ENCODE measurements at regions not wholly inside any gene's neighbourhood (a gene's known extent, or its start where the extent isn't known, plus 50 kb on each side); places are given as distances from the start of the nearest gene placed in this dataset.

- H3K4me2 ChIP-seq (ENCODE audit: insufficient read depth, low read length) = no peak overlapping the region
- H3K27me3 ChIP-seq (ENCODE audit: control insufficient read depth in 2 of 2, insufficient read depth in 2 of 2, low read length in 2 of 2) = peaks cover 0 to 2% of the 10 kb centered on the region in 2 experiments
- DNase-seq (ENCODE audit: low read depth, low spot score) (no peak), FAIRE-seq (no peak)
- no peak overlapping the region for H3K27ac ChIP-seq (ENCODE audit: insufficient read depth, low read depth, low read length)
- H3K9me1 ChIP-seq (replicated peaks; ENCODE audit: control insufficient read depth, extremely low read depth, insufficient read depth, low read length) = no peaks in the 10 kb centered on the region
- H3K36me3 ChIP-seq (ENCODE audit: control insufficient read depth in 2 of 2, extremely low read depth in 1 of 2, insufficient read depth in 2 of 2, low read length in 2 of 2) = no peaks in the 10 kb centered on the region
- H2AFZ ChIP-seq (ENCODE audit: low read depth, low read length) = no peak overlapping the region
- CTCF ChIA-PET = interaction anchor here (1.2 to 1.5 kb wide), 2 partner anchors 21 to 124 kb away, joined by 3 read pairs; no protein-coding TSS in a partner anchor
- H3K9ac ChIP-seq (replicated peaks; ENCODE audit: extremely low read depth, insufficient read depth, low read length) = no peak overlapping the region
- no peaks in the 10 kb centered on the region for H4K20me1 ChIP-seq (replicated peaks; ENCODE audit: control insufficient read depth, extremely low read depth, insufficient read depth, low read length)
- H3K4me3 ChIP-seq (replicated peaks in 1 of 3; ENCODE audit: insufficient read depth in 1 of 3, low read depth in 1 of 3, low read length in 3 of 3) = no peak overlapping the region
- intact Hi-C loops (cut with micrococcal nuclease) (no loop called here), dilution Hi-C loops (cut with MboI; ENCODE audit: extremely low pct_ligation_motif_present, low sequenced_read_pairs) (no loop called here)
- no peaks in the 10 kb centered on the region for H3K9me3 ChIP-seq (replicated peaks; ENCODE audit: control insufficient read depth, insufficient read depth, low read length)
- BruUV-seq (replicated peaks) = no TSS peak
- no peaks in the 10 kb centered on the region for H3K79me2 ChIP-seq (ENCODE audit: control insufficient read depth, insufficient read depth, low read length)
- H3K4me1 ChIP-seq (ENCODE audit: control insufficient read depth, extremely low read depth, insufficient read depth, low read length) = no peaks in the 10 kb centered on the region
- POLR2A ChIA-PET = no interaction called here
- TF ChIP-seq FOS (IDR thresholded peaks at IDR 0.05; ENCODE audit: borderline replicate concordance, insufficient read depth, low read length) = no peak
- TF ChIP-seq CTCF (IDR thresholded peaks at IDR 0.05; ENCODE audit: extremely low read depth in 1 of 2, insufficient read depth in 1 of 2, low read depth in 1 of 2, low read length in 2 of 2) = no peak
Observed at GRCh38 chr9:36749461-36749860, 176.8 kb downstream of the MELK start.

GRCh38 chr9:36750630-36751029 lies 177.9 kb downstream of the MELK start:
- Histone ChIP-seq H2AFZ (ENCODE audit: low read depth, low read length) (no peak overlapping the region), H3K27me3 (ENCODE audit: control insufficient read depth in 2 of 2, insufficient read depth in 2 of 2, low read length in 2 of 2) (peaks cover 0 to 2% of the 10 kb centered on the region in 2 experiments), H3K4me3 (replicated peaks in 1 of 3; ENCODE audit: insufficient read depth in 1 of 3, low read depth in 1 of 3, low read length in 3 of 3) (no peak overlapping the region), H3K4me1 (ENCODE audit: control insufficient read depth, extremely low read depth, insufficient read depth, low read length) (no peaks in the 10 kb centered on the region), H3K27ac (ENCODE audit: insufficient read depth, low read depth, low read length) (no peak overlapping the region), H3K79me2 (ENCODE audit: control insufficient read depth, insufficient read depth, low read length) (no peaks in the 10 kb centered on the region), H3K9me3 (replicated peaks; ENCODE audit: control insufficient read depth, insufficient read depth, low read length) (no peaks in the 10 kb centered on the region), H3K9me1 (replicated peaks; ENCODE audit: control insufficient read depth, extremely low read depth, insufficient read depth, low read length) (no peaks in the 10 kb centered on the region), H3K4me2 (ENCODE audit: insufficient read depth, low read length) (no peak overlapping the region), H3K36me3 (ENCODE audit: control insufficient read depth in 2 of 2, extremely low read depth in 1 of 2, insufficient read depth in 2 of 2, low read length in 2 of 2) (no peaks in the 10 kb centered on the region), H3K9ac (replicated peaks; ENCODE audit: extremely low read depth, insufficient read depth, low read length) (no peak overlapping the region), H4K20me1 (replicated peaks; ENCODE audit: control insufficient read depth, extremely low read depth, insufficient read depth, low read length) (no peaks in the 10 kb centered on the region)
- no peak for DNase-seq (ENCODE audit: low read depth, low spot score)
- TF ChIP-seq CTCF (IDR thresholded peaks at IDR 0.05; ENCODE audit: extremely low read depth in 1 of 2, insufficient read depth in 1 of 2, low read depth in 1 of 2, low read length in 2 of 2) (no peak), GATA2 (IDR thresholded peaks at IDR 0.05; ENCODE audit: insufficient read depth, insufficient read length, low read depth, low read length) (no peak), POLR2A (IDR thresholded peaks at IDR 0.05; ENCODE audit: low read depth, low read length) (no peak), EZH2 (IDR thresholded peaks at IDR 0.05; ENCODE audit: borderline replicate concordance, low read depth, low read length, severe bottlenecking) (no peak), FOS (IDR thresholded peaks at IDR 0.05; ENCODE audit: borderline replicate concordance, insufficient read depth, low read length) (no peak), POLR2AphosphoS5 (IDR thresholded peaks at IDR 0.05; ENCODE audit: insufficient read depth, low read depth, low read length) (no peak), MAX (IDR thresholded peaks at IDR 0.05; ENCODE audit: insufficient read depth, insufficient read length) (no peak), JUN (IDR thresholded peaks at IDR 0.05; ENCODE audit: borderline replicate concordance, insufficient read depth, insufficient read length, low read depth) (no peak), MYC (IDR thresholded peaks at IDR 0.05; ENCODE audit: low read depth, low read length) (no peak)
- no peak for FAIRE-seq
- ChIA-PET POLR2A (no interaction called here), CTCF (no interaction called here)
- intact Hi-C loops (cut with micrococcal nuclease) (no loop called here), dilution Hi-C loops (cut with MboI; ENCODE audit: extremely low pct_ligation_motif_present, low sequenced_read_pairs) (no loop called here)
- no TSS peak for BruUV-seq (replicated peaks)

Measured in endothelial cell of umbilical vein (primary cell).